BE2C (cell line): ENCODE measurements at regions not wholly inside any gene's neighbourhood (a gene's known extent, or its start where the extent isn't known, plus 50 kb on each side); places are given as distances from the start of the nearest gene placed in this dataset.

Experiments used
- DNase-seq: peaks from one replicate; pipeline ENCODE4 v3.0.0-alpha.2; 2020
- H3K27me3 ChIP-seq: fragments of 250-450 bp; sonication (Bioruptor Pico); 2 replicates; pipeline ENCODE4 v1.5.1; 2020; ENCODE audit warnings: mild to moderate bottlenecking
- H3K36me3 ChIP-seq: fragments of 250-450 bp; sonication (Bioruptor Pico); 2 replicates; pipeline ENCODE4 v1.5.1; 2020; ENCODE audit warnings: mild to moderate bottlenecking
- H3K4me1 ChIP-seq: fragments of 250-450 bp; sonication (Bioruptor Pico); 2 replicates; pipeline ENCODE4 v1.5.1; 2020
- H3K4me3 ChIP-seq: 2 replicates; pipeline ENCODE4 v1.5.1; 2011; ENCODE audit warnings: low read depth, low read length
- H3K9me3 ChIP-seq: fragments of 250-450 bp; sonication (Bioruptor Pico); 2 replicates; pipeline ENCODE4 v1.5.1; 2020
- TF ChIP-seq, protein P1 (sequence below): IDR thresholded peaks from 2 replicates; pipeline ENCODE4 v1.5.1; 2012; ENCODE audit warnings: mild to moderate bottlenecking, low read depth, low read length

DNA sequence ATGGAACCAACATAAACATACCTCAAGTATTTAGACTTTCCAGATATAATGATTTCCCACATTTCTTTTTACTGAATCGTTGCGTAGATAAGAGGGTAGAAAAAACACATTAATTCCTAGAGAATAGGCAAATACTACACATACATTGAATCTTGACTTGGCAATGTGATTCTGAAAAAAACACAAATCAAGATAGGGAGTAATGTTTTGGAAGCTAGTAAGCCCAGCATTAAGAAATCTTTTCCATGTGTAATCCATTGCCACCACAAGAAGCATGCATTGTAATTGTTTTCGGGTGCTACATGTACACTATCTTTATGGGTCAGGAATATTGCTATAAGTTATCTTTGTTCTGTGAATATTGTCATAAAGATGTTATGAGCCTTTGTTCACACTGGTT is 269.8 kb upstream of the PDGFD start:
- Histone ChIP-seq H3K36me3 (no peaks in the 10 kb centered on the region), H3K9me3 (no peaks in the 10 kb centered on the region), H3K4me1 (no peaks in the 10 kb centered on the region), H3K4me3 (no peak overlapping the region), H3K27me3 (no peaks in the 10 kb centered on the region)
- no peak for DNase-seq
- TF ChIP-seq, protein P1, sequence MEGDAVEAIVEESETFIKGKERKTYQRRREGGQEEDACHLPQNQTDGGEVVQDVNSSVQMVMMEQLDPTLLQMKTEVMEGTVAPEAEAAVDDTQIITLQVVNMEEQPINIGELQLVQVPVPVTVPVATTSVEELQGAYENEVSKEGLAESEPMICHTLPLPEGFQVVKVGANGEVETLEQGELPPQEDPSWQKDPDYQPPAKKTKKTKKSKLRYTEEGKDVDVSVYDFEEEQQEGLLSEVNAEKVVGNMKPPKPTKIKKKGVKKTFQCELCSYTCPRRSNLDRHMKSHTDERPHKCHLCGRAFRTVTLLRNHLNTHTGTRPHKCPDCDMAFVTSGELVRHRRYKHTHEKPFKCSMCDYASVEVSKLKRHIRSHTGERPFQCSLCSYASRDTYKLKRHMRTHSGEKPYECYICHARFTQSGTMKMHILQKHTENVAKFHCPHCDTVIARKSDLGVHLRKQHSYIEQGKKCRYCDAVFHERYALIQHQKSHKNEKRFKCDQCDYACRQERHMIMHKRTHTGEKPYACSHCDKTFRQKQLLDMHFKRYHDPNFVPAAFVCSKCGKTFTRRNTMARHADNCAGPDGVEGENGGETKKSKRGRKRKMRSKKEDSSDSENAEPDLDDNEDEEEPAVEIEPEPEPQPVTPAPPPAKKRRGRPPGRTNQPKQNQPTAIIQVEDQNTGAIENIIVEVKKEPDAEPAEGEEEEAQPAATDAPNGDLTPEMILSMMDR, result no peak

DNA sequence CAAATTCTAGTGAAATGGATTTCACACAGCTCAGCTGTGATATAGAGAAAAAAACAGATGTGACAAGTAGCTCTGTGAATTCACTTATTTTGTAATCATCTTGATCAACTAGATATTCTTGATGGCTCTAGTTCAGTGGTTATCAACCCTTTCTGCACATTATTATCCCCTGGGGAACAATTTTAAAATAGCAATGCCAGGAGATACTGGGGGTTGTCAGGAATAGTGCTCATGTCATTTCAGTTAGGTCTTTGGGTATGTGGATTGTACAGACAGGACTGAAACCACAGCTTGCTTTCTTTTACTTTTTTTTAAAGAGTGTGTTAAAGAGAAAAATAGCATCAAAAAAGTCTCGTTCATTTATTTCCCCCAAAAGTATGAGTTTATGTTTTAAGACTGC is 269.0 kb upstream of the PDGFD start:
- no peaks in the 10 kb centered on the region for H3K4me1 ChIP-seq
- no peak for DNase-seq
- no peaks in the 10 kb centered on the region for H3K27me3 ChIP-seq
- no peaks in the 10 kb centered on the region for H3K9me3 ChIP-seq
- H3K36me3 ChIP-seq, result no peaks in the 10 kb centered on the region
- TF ChIP-seq, protein P1, result no peak
- no peak overlapping the region for H3K4me3 ChIP-seq

DNA sequence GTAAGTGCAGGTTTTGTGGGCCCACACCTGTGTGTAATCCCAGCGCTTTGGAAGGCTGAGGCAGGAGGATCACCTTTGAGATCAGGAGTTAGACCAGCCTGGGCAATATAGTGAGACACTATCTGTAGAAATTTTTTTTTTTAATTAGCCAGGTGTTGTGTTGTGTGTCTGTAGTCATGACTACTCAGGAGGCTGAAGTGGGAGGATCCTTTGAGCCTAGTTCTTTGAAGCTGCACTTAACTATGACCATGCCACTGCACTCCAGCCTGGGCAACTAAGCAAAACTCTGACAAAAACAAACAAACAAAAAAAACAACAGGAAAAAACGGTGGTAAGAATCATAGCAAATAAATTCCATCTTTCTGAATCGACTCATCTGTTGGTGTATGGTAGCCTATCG is 268.6 kb upstream of the PDGFD start:
- Histone ChIP-seq H3K4me1 (no peaks in the 10 kb centered on the region), H3K9me3 (no peaks in the 10 kb centered on the region), H3K36me3 (no peaks in the 10 kb centered on the region), H3K4me3 (no peak overlapping the region), H3K27me3 (no peaks in the 10 kb centered on the region)
- no peak for DNase-seq
- TF ChIP-seq, protein P1, result no peak

DNA sequence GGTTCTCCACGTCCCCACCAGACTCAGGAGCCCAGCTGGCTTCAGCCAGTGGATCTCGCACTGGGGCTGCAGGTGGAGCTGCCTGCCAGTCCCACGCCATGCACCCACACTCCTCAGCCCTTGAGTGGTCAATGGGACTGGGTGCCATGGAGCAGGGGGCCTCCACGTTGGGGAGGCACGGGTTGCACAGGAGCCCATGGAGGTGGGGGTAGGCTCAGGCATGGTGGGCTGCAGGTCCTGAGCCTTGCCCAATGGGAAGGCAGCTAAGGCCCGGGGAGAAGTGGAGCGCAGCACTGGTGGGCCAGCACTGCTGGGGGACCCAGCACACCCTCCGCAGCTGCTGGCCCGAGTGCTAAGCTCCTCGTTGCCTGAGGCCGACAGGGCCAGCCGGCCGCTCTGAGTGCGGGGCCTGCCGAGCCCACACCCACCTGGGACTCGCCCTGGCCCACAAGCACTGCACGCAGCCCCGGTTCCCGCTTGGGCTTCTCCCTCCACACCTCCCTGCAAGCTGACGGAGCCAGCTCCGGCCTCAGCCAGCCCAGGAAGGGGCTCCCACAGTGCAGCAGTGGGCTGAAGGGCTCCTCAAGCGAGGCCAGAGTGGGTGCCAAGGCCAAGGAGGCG is 258.5 kb upstream of the PDGFD start:
- no peaks in the 10 kb centered on the region for H3K9me3 ChIP-seq
- H3K36me3 ChIP-seq, result no peaks in the 10 kb centered on the region
- no peak for DNase-seq
- no peaks in the 10 kb centered on the region for H3K4me1 ChIP-seq
- H3K27me3 ChIP-seq, result no peaks in the 10 kb centered on the region
- TF ChIP-seq, protein P1, result no peak
- no peak overlapping the region for H3K4me3 ChIP-seq

DNA sequence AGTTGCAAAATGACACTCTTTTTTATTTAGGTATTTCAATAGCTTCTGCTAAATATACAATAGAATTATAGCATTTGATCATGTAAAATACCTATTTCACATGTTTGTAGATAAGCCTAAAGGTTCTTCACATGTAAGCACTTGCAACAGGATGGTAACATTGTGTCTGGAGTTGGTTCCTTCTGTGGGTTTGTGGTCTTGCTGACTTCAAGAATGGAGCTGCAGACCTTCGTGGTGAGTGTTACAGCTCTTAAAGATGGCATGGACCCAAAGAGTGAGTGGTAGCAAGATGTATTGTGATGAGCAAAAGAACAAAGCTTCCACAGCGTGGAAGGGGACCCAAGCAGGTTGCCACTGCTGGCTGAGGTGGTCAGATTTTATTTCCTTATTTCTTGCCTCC is 246.4 kb upstream of the PDGFD start:
- no peaks in the 10 kb centered on the region for H3K4me1 ChIP-seq
- no peak overlapping the region for H3K4me3 ChIP-seq
- H3K9me3 ChIP-seq, result no peaks in the 10 kb centered on the region
- TF ChIP-seq, protein P1, result no peak
- no peaks in the 10 kb centered on the region for H3K36me3 ChIP-seq
- no peaks in the 10 kb centered on the region for H3K27me3 ChIP-seq
- DNase-seq, result no peak

DNA sequence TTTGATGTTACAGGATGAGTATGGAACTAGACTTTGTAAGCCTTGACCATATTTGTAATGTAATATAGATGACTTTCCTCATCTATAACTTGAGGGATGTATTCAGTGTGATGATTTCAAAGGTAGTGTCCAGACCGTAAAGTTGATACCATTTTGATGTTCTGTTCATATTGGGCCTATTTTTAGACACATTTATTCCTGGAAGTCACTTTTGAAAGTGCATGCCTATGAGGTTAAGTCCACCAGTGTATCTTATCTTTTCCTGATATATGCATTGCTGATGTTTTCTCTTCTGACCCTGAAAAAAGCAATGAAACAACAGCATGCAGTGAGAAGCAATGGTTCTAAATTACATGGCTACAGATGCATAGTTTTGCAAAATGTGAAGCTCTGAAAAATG is 244.7 kb upstream of the PDGFD start:
- DNase-seq, result no peak
- Histone ChIP-seq H3K9me3 (no peaks in the 10 kb centered on the region), H3K4me3 (no peak overlapping the region), H3K36me3 (no peaks in the 10 kb centered on the region), H3K27me3 (no peaks in the 10 kb centered on the region), H3K4me1 (no peaks in the 10 kb centered on the region)
- TF ChIP-seq, protein P1, result no peak
